Neutrophil (primary cell): ENCODE measurements at regions not wholly inside any gene's neighbourhood (a gene's known extent, or its start where the extent isn't known, plus 50 kb on each side); places are given as distances from the start of the nearest gene placed in this dataset.
A peak's percentile ranks its signal among the peaks of the same experiment; 100 is the strongest.

Experiments used
- H3K27ac ChIP-seq: fragments of 200-600 bp; sonication (generic); 2 replicates; pipeline ENCODE4 v1.5.1; 2016; ENCODE audit warnings: mild to moderate bottlenecking, moderate library complexity
- H3K27me3 ChIP-seq: fragments of 200-600 bp; sonication (generic); 2 replicates; pipeline ENCODE4 v1.6.0; 2016; ENCODE audit warnings: mild to moderate bottlenecking
- H3K36me3 ChIP-seq: fragments of 200-600 bp; sonication (generic); 2 replicates; pipeline ENCODE4 v1.5.1; 2017
- H3K4me1 ChIP-seq, 2 experiments: fragments of 200-600 bp in 1 of 2; sonication (generic) in 1 of 2; 1 replicate in 1 of 2; 2 replicates in 1 of 2; pipeline versions ENCODE4 v1.5.1 to v1.6.1; 2013 to 2016; ENCODE audit warnings: low read depth in 1 of 2, low read length in 1 of 2, mild to moderate bottlenecking in 1 of 2, moderate library complexity in 1 of 2; ENCODE audit not compliant: control insufficient read depth in 1 of 2, insufficient read depth in 1 of 2
- H3K4me3 ChIP-seq, 2 experiments: fragments of 200-600 bp in 1 of 2; sonication (generic) in 1 of 2; 1 replicate in 1 of 2; 2 replicates in 1 of 2; pipeline ENCODE4 v1.5.1; 2013 to 2016; ENCODE audit warnings: low read depth in 1 of 2, low read length in 1 of 2, mild to moderate bottlenecking in 1 of 2, moderate library complexity in 1 of 2
- H3K9me3 ChIP-seq: fragments of 200-600 bp; sonication (generic); 2 replicates; pipeline ENCODE4 v1.5.1; 2016
- CTCF ChIP-seq: fragments of 200-600 bp; sonication (generic); IDR thresholded peaks from 2 replicates; pipeline ENCODE4 v1.5.1; 2016; ENCODE audit warnings: antibody characterized with exemption

- Histone ChIP-seq H3K36me3 (no peaks in the 10 kb centered on the region), H3K4me1 (peaks cover 53 to 64% of the 10 kb centered on the region in 2 experiments), H3K4me3 (peak overlapping the region in 1 of 2 experiments; percentile 12), H3K9me3 (no peaks in the 10 kb centered on the region), H3K27me3 (no peaks in the 10 kb centered on the region), H3K27ac (peak overlapping the region; percentile 83)
- no peak for TF ChIP-seq CTCF
Measured at GRCh38 chr14:100433428-100433814, 110.3 kb downstream of the SLC25A47 start.

GRCh38 chr14:100434033-100434601 lies 111.0 kb downstream of the SLC25A47 start:
- no peaks in the 10 kb centered on the region for H3K9me3 ChIP-seq
- H3K27me3 ChIP-seq = no peaks in the 10 kb centered on the region
- H3K27ac ChIP-seq = peak overlapping the region; percentile 83
- H3K4me1 ChIP-seq = peaks cover 53 to 64% of the 10 kb centered on the region in 2 experiments
- peak overlapping the region; percentile 12 to 24 for H3K4me3 ChIP-seq
- no peaks in the 10 kb centered on the region for H3K36me3 ChIP-seq
- TF ChIP-seq CTCF = no peak

- H3K36me3 ChIP-seq = no peaks in the 10 kb centered on the region
- H3K4me1 ChIP-seq = peaks cover 53 to 69% of the 10 kb centered on the region in 2 experiments
- TF ChIP-seq CTCF = no peak
- H3K4me3 ChIP-seq = peak overlapping the region in 1 of 2 experiments; percentile 12
- no peaks in the 10 kb centered on the region for H3K27me3 ChIP-seq
- peak overlapping the region; percentile 83 for H3K27ac ChIP-seq
- H3K9me3 ChIP-seq = no peaks in the 10 kb centered on the region
Measured at GRCh38 chr14:100434911-100435438, 111.8 kb downstream of the SLC25A47 start.

GRCh38 chr14:100435459-100435858 lies 112.3 kb downstream of the SLC25A47 start:
- no peak for TF ChIP-seq CTCF
- Histone ChIP-seq H3K4me1 (peaks cover 53 to 73% of the 10 kb centered on the region in 2 experiments), H3K36me3 (no peaks in the 10 kb centered on the region), H3K27ac (peak overlapping the region; percentile 83), H3K9me3 (no peaks in the 10 kb centered on the region), H3K27me3 (no peaks in the 10 kb centered on the region), H3K4me3 (no peak overlapping the region)

- H3K36me3 ChIP-seq = no peaks in the 10 kb centered on the region
- no peak overlapping the region for H3K4me3 ChIP-seq
- peaks cover 51 to 71% of the 10 kb centered on the region in 2 experiments for H3K4me1 ChIP-seq
- no peaks in the 10 kb centered on the region for H3K9me3 ChIP-seq
- no peak for TF ChIP-seq CTCF
- peak overlapping the region; percentile 83 for H3K27ac ChIP-seq
- H3K27me3 ChIP-seq = no peaks in the 10 kb centered on the region
Measured at GRCh38 chr14:100436745-100437406, 113.7 kb downstream of the SLC25A47 start.
